Activated naive CD8-positive, alpha-beta T cell treated with anti-CD3 and anti-CD28 coated beads for 36 hours (primary cell): ENCODE measurements at regions not wholly inside any gene's neighbourhood (a gene's known extent, or its start where the extent isn't known, plus 50 kb on each side); places are given as distances from the start of the nearest gene placed in this dataset.
A peak's percentile ranks its signal among the peaks of the same experiment; 100 is the strongest.
"Not testable (repeated sequence)": the region's sequence is repeated elsewhere in the genome, so short reads cannot be mapped to it uniquely, and the experiment has no call there.

Source experiments
- DNase-seq: peaks from one replicate; pipeline ENCODE4 v3.0.0; 2021
- H3K27ac Mint-ChIP-seq: one replicate; pipeline ENCODE4 v1.8.0; 2022; ENCODE audit warnings: mild to moderate bottlenecking, moderate library complexity, mixed read lengths
- H3K27me3 Mint-ChIP-seq: one replicate; pipeline ENCODE4 v1.8.0; 2022; ENCODE audit warnings: mild to moderate bottlenecking, mixed read lengths
- H3K36me3 Mint-ChIP-seq: one replicate; pipeline ENCODE4 v1.8.0; 2021; ENCODE audit warnings: mild to moderate bottlenecking, mixed read lengths
- H3K4me1 Mint-ChIP-seq: one replicate; pipeline ENCODE4 v1.8.0; 2021; ENCODE audit warnings: mixed read lengths
- H3K4me3 Mint-ChIP-seq: one replicate; pipeline ENCODE4 v1.8.0; 2022; ENCODE audit warnings: mild to moderate bottlenecking, moderate library complexity, mixed read lengths
- H3K9me3 Mint-ChIP-seq: one replicate; pipeline ENCODE4 v1.8.0; 2022; ENCODE audit warnings: mixed read lengths

GRCh38 chr6:15110726-15111354 is 135.0 kb upstream of the JARID2 start:
- Mint-ChIP-seq H3K9me3 (no peaks in the 10 kb centered on the region), H3K4me1 (no peaks in the 10 kb centered on the region), H3K36me3 (no peaks in the 10 kb centered on the region), H3K27ac (no peak overlapping the region), H3K4me3 (no peak overlapping the region), H3K27me3 (no peaks in the 10 kb centered on the region)
- DNase-seq = no peak

- not testable (repeated sequence) for H3K27ac Mint-ChIP-seq, DNase-seq, H3K4me1 Mint-ChIP-seq, H3K27me3 Mint-ChIP-seq, H3K9me3 Mint-ChIP-seq, H3K4me3 Mint-ChIP-seq, H3K36me3 Mint-ChIP-seq
These were observed 134.3 kb upstream of the JARID2 start for GRCh38 chr6:15111576-15111975.

DNA sequence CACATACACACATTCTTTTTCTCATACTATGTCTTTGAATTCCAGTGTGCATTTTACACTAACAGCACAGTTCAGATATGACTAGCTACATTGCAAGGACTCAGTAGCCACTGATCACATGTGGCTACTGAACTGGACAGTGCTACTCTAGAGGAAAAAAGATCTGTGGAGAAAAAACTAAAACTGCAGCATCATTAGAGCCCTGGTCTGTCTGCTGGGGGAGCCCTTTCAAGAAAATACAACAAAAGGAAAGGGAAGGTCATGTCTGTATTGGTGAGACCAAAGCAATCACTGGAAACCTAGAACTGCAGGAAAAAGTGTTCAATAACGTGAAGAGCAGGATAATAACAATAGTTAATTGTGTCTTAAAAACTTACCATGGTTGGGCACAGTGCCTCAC is 132.3 kb upstream of the JARID2 start:
- Mint-ChIP-seq H3K27ac (no peak overlapping the region), H3K27me3 (no peaks in the 10 kb centered on the region), H3K36me3 (no peaks in the 10 kb centered on the region), H3K4me1 (no peaks in the 10 kb centered on the region), H3K4me3 (no peak overlapping the region), H3K9me3 (no peaks in the 10 kb centered on the region)
- no peak for DNase-seq

GRCh38 chr6:15114061-15114460 is 131.8 kb upstream of the JARID2 start:
- Mint-ChIP-seq H3K4me1 (no peaks in the 10 kb centered on the region), H3K27ac (no peak overlapping the region), H3K9me3 (no peaks in the 10 kb centered on the region), H3K36me3 (no peaks in the 10 kb centered on the region), H3K27me3 (no peaks in the 10 kb centered on the region), H3K4me3 (no peak overlapping the region)
- no peak for DNase-seq

GRCh38 chr6:15116889-15117288 is 129.0 kb upstream of the JARID2 start:
- no peak overlapping the region for H3K27ac Mint-ChIP-seq
- no peak for DNase-seq

GRCh38 chr6:15121443-15121842 is 124.4 kb upstream of the JARID2 start:
- H3K4me1 Mint-ChIP-seq = no peaks in the 10 kb centered on the region

More at GRCh38 chr6:15116889-15117288, 129.0 kb upstream of the JARID2 start:
- Mint-ChIP-seq H3K4me3 (no peak overlapping the region), H3K9me3 (no peaks in the 10 kb centered on the region), H3K36me3 (no peaks in the 10 kb centered on the region), H3K27me3 (no peaks in the 10 kb centered on the region), H3K4me1 (no peaks in the 10 kb centered on the region)

DNA sequence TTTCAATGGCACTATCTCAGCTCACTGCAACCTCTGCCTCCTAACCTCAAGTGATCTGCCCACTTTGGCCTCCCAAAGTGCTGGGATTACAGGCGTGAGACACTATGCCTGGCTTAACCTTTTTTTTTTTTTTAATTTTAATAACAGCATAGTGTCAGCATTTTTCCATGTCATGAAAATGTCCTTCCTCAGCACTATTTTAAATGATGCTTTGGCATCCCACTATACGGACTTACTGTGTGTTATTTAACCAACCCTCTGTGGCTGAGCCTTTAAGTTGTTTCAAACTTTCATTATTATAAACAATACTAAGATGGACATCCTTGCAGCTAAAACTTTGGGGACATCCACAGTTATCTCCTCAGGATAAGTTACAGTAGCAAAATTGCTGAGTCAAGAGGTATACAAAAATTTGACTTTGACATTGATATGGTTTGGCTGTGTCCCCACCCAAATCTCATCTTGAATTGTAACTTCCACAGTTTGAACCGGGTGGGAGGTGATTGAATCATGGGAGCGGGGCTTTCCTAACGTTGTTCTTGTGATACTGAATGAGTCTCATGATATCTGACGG is 123.8 kb upstream of the JARID2 start:
- H3K9me3 Mint-ChIP-seq = no peaks in the 10 kb centered on the region
- DNase-seq = no peak
- H3K27ac Mint-ChIP-seq = no peak overlapping the region
- H3K36me3 Mint-ChIP-seq = no peaks in the 10 kb centered on the region
- H3K4me1 Mint-ChIP-seq = no peaks in the 10 kb centered on the region
- H3K27me3 Mint-ChIP-seq = no peaks in the 10 kb centered on the region
- H3K4me3 Mint-ChIP-seq = no peak overlapping the region

More at GRCh38 chr6:15121443-15121842, 124.4 kb upstream of the JARID2 start:
- Mint-ChIP-seq H3K27me3 (no peaks in the 10 kb centered on the region), H3K4me3 (no peak overlapping the region), H3K27ac (no peak overlapping the region), H3K36me3 (no peaks in the 10 kb centered on the region), H3K9me3 (no peaks in the 10 kb centered on the region)
- DNase-seq = no peak

DNA sequence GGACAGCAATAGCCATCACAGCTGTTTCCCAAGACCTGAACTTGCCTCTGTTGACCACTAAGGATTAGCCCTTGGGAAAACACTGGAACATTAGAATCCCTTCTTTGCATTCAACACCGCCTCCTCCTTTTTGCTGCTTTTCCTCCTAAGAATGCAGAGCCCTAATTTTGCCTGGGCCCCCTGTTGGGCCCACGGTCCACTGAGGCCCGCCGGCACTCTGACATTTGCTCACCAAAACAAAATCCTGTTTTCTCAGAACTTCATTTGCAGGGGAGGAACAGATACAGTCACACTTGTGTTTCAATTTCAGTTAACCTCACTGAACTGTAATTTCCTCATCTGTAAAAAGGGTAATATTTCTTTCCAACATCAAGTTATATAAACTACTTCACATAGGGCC is 116.0 kb upstream of the JARID2 start:
- no peaks in the 10 kb centered on the region for H3K36me3 Mint-ChIP-seq
- H3K4me1 Mint-ChIP-seq = peaks cover 35% of the 10 kb centered on the region
- no peaks in the 10 kb centered on the region for H3K9me3 Mint-ChIP-seq
- no peaks in the 10 kb centered on the region for H3K27me3 Mint-ChIP-seq
- peak; percentile 17 for DNase-seq
- peak overlapping the region; percentile 50 for H3K4me3 Mint-ChIP-seq
- H3K27ac Mint-ChIP-seq = peak overlapping the region; percentile 66

- H3K9me3 Mint-ChIP-seq = no peaks in the 10 kb centered on the region
- no peaks in the 10 kb centered on the region for H3K36me3 Mint-ChIP-seq
- no peak for DNase-seq
- no peak overlapping the region for H3K4me3 Mint-ChIP-seq
- H3K27ac Mint-ChIP-seq = no peak overlapping the region
- H3K27me3 Mint-ChIP-seq = no peaks in the 10 kb centered on the region
- peaks cover 35% of the 10 kb centered on the region for H3K4me1 Mint-ChIP-seq
These were observed 114.6 kb upstream of the JARID2 start for GRCh38 chr6:15131234-15131633.

DNA sequence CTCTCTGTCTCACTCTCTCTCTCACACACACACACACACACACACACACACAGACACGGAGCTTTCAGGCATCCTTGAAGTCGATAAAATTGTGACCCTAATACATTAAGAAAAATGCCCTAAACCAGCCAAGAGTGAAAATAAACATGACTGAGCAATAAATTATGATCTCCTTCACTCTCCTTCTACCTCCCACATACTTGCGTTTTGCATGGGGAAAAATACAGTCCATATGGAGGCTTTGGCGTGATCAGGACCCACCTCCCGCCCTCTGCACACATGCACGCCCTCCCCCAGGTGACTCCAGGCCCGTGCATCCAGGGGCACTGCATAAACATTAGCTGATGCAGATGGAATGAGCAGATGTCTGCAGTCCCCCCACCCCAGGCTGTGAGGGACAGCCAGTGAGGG is 114.2 kb upstream of the JARID2 start:
- Mint-ChIP-seq H3K27ac (peak overlapping the region; percentile 28), H3K9me3 (no peaks in the 10 kb centered on the region), H3K4me3 (no peak overlapping the region), H3K36me3 (no peaks in the 10 kb centered on the region), H3K27me3 (no peaks in the 10 kb centered on the region), H3K4me1 (peaks cover 35% of the 10 kb centered on the region)
- no peak for DNase-seq

GRCh38 chr6:15132167-15132566 is 113.7 kb upstream of the JARID2 start:
- no peak for DNase-seq
- no peak overlapping the region for H3K4me3 Mint-ChIP-seq
- H3K9me3 Mint-ChIP-seq = no peaks in the 10 kb centered on the region
- H3K36me3 Mint-ChIP-seq = no peaks in the 10 kb centered on the region
- no peaks in the 10 kb centered on the region for H3K27me3 Mint-ChIP-seq
- H3K27ac Mint-ChIP-seq = no peak overlapping the region
- H3K4me1 Mint-ChIP-seq = peaks cover 35% of the 10 kb centered on the region

- Mint-ChIP-seq H3K4me3 (no peak overlapping the region), H3K27ac (no peak overlapping the region), H3K27me3 (no peaks in the 10 kb centered on the region), H3K36me3 (no peaks in the 10 kb centered on the region), H3K9me3 (no peaks in the 10 kb centered on the region), H3K4me1 (peaks cover 35% of the 10 kb centered on the region)
- DNase-seq = no peak
These were observed 112.8 kb upstream of the JARID2 start for GRCh38 chr6:15132854-15133670.

GRCh38 chr6:15137086-15137485 is 108.8 kb upstream of the JARID2 start:
- no peak for DNase-seq
- Mint-ChIP-seq H3K4me3 (no peak overlapping the region), H3K27ac (no peak overlapping the region), H3K36me3 (no peaks in the 10 kb centered on the region), H3K27me3 (no peaks in the 10 kb centered on the region), H3K9me3 (no peaks in the 10 kb centered on the region), H3K4me1 (peaks cover 3% of the 10 kb centered on the region)

- no peak for DNase-seq
- Mint-ChIP-seq H3K9me3 (no peaks in the 10 kb centered on the region), H3K4me1 (no peaks in the 10 kb centered on the region), H3K36me3 (no peaks in the 10 kb centered on the region), H3K27me3 (no peaks in the 10 kb centered on the region), H3K27ac (no peak overlapping the region), H3K4me3 (no peak overlapping the region)
These were observed 102.8 kb upstream of the JARID2 start for GRCh38 chr6:15143086-15143485.

DNA sequence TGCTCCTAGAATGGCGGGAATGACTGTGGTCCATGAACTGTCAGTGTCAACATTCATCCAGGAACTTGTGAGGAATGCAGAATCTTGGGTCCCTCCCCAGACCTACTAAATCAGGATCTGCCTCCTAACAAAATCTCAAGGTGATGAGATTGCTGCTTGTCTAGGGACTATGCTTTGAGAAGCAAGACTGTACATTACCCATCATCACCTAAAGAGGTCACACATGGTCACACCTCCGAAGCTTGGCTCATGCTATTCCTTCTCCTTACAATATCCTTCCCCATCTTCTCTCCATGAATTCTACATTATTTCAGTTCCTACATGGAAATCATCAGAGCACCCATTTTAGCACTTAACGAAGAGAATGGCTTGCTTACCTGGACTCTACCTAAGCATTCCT is 102.3 kb upstream of the JARID2 start:
- H3K4me1 Mint-ChIP-seq = no peaks in the 10 kb centered on the region
- H3K27ac Mint-ChIP-seq = no peak overlapping the region
- no peak for DNase-seq
- no peaks in the 10 kb centered on the region for H3K9me3 Mint-ChIP-seq
- H3K36me3 Mint-ChIP-seq = no peaks in the 10 kb centered on the region
- H3K4me3 Mint-ChIP-seq = no peak overlapping the region
- H3K27me3 Mint-ChIP-seq = no peaks in the 10 kb centered on the region

- H3K27ac Mint-ChIP-seq = no peak overlapping the region
- no peaks in the 10 kb centered on the region for H3K36me3 Mint-ChIP-seq
- no peaks in the 10 kb centered on the region for H3K27me3 Mint-ChIP-seq
- no peaks in the 10 kb centered on the region for H3K4me1 Mint-ChIP-seq
- H3K9me3 Mint-ChIP-seq = no peaks in the 10 kb centered on the region
- no peak overlapping the region for H3K4me3 Mint-ChIP-seq
- DNase-seq = no peak
These were observed 100.0 kb upstream of the JARID2 start for GRCh38 chr6:15145821-15146220.
